ENCODE measurements at regions not wholly inside any gene's neighbourhood (a gene's known extent, or its start where the extent isn't known, plus 50 kb on each side); places are given as distances from the start of the nearest gene placed in this dataset.

- TF ChIP-seq CTCF (IDR thresholded peaks at IDR 0.05) (no peak), POLR2A (IDR thresholded peaks at IDR 0.05) (no peak)
- Histone ChIP-seq H3K27me3 (no peaks in the 10 kb centered on the region), H3K36me3 (no peaks in the 10 kb centered on the region), H3K27ac (no peak overlapping the region), H3K4me3 (replicated peaks in 1 of 3) (no peak overlapping the region), H3K9me3 (no peaks in the 10 kb centered on the region), H3K4me1 (no peaks in the 10 kb centered on the region)
- intact Hi-C loops (cut with DNase I): no loop called here
- WGBS, 2 donors: 32 to 41% methylated on average over 19 of the region's 19 CpGs
- DNase-seq: no peak
Observed at GRCh38 chr4:181647396-181648147, 595.6 kb upstream of the TENM3 start.

GRCh38 chr4:181650033-181650825 lies 593.0 kb upstream of the TENM3 start:
- H3K4me3 ChIP-seq (replicated peaks in 1 of 3): no peak overlapping the region
- H3K27me3 ChIP-seq: no peaks in the 10 kb centered on the region
- TF ChIP-seq CTCF (IDR thresholded peaks at IDR 0.05) (no peak), POLR2A (IDR thresholded peaks at IDR 0.05) (no peak)
- intact Hi-C loops (cut with DNase I): no loop called here
- H3K9me3 ChIP-seq: no peaks in the 10 kb centered on the region
- DNase-seq: no peak
- no peak overlapping the region for H3K27ac ChIP-seq
- H3K36me3 ChIP-seq: no peaks in the 10 kb centered on the region
- 82 to 83% methylated on average over 4 of the region's 4 CpGs for WGBS, 2 donors
- H3K4me1 ChIP-seq: no peaks in the 10 kb centered on the region

GRCh38 chr4:181656748-181657147 lies 586.5 kb upstream of the TENM3 start:
- Histone ChIP-seq H3K4me3 (replicated peaks in 1 of 3) (no peak overlapping the region), H3K9me3 (no peaks in the 10 kb centered on the region), H3K4me1 (no peaks in the 10 kb centered on the region), H3K27ac (no peak overlapping the region), H3K27me3 (no peaks in the 10 kb centered on the region), H3K36me3 (no peaks in the 10 kb centered on the region)
- intact Hi-C loops (cut with DNase I): no loop called here
- TF ChIP-seq CTCF (IDR thresholded peaks at IDR 0.05) (no peak), POLR2A (IDR thresholded peaks at IDR 0.05) (no peak)
- 93% methylated on average over 5 of the region's 5 CpGs for WGBS, 2 donors
- DNase-seq: no peak

GRCh38 chr4:181659202-181659601 lies 584.0 kb upstream of the TENM3 start:
- Histone ChIP-seq H3K27ac (no peak overlapping the region), H3K4me1 (no peaks in the 10 kb centered on the region), H3K4me3 (replicated peaks in 1 of 3) (no peak overlapping the region), H3K36me3 (no peaks in the 10 kb centered on the region), H3K9me3 (no peaks in the 10 kb centered on the region), H3K27me3 (no peaks in the 10 kb centered on the region)
- intact Hi-C loops (cut with DNase I): no loop called here
- WGBS, 2 donors: 73 to 79% methylated on average over 3 of the region's 3 CpGs
- no peak for DNase-seq
- TF ChIP-seq POLR2A (IDR thresholded peaks at IDR 0.05): no peak
- no peak for TF ChIP-seq CTCF (IDR thresholded peaks at IDR 0.05)

GRCh38 chr4:181659876-181660275 lies 583.3 kb upstream of the TENM3 start:
- intact Hi-C loops (cut with DNase I): no loop called here
- Histone ChIP-seq H3K36me3 (no peaks in the 10 kb centered on the region), H3K9me3 (no peaks in the 10 kb centered on the region), H3K27me3 (no peaks in the 10 kb centered on the region), H3K4me1 (no peaks in the 10 kb centered on the region), H3K4me3 (replicated peaks in 1 of 3) (no peak overlapping the region), H3K27ac (no peak overlapping the region)
- 73 to 76% methylated on average over 6 of the region's 6 CpGs for WGBS, 2 donors
- no peak for TF ChIP-seq POLR2A (IDR thresholded peaks at IDR 0.05)
- no peak for TF ChIP-seq CTCF (IDR thresholded peaks at IDR 0.05)
- no peak for DNase-seq
